ENCODE measurements at regions not wholly inside any gene's neighbourhood (a gene's known extent, or its start where the extent isn't known, plus 50 kb on each side); places are given as distances from the start of the nearest gene placed in this dataset.

- TF ChIP-seq POLR2AphosphoS5 (IDR thresholded peaks at IDR 0.05; ENCODE audit: borderline replicate concordance, low read depth, low read length) (no peak), EZH2 (IDR thresholded peaks at IDR 0.05) (no peak)
Observed at GRCh38 chr2:150944315-150944714, 317.3 kb downstream of the RBM43 start.
